ENCODE measurements at regions not wholly inside any gene's neighbourhood (a gene's known extent, or its start where the extent isn't known, plus 50 kb on each side); places are given as distances from the start of the nearest gene placed in this dataset.

GRCh38 chr5:68766952-68767464, 326.8 kb upstream of the SLC30A5 start:
- Histone ChIP-seq H3K27ac (ENCODE audit: low read depth, low read length) (no peak overlapping the region), H3K4me1 (ENCODE audit: control insufficient read depth in 1 of 2, insufficient read depth in 2 of 2, low read length in 2 of 2) (no peaks in the 10 kb centered on the region), H3K9ac (ENCODE audit: low read depth in 1 of 2, low read length in 2 of 2) (no peak overlapping the region), H3K9me3 (ENCODE audit: control insufficient read depth in 1 of 2, low read length in 2 of 2) (no peaks in the 10 kb centered on the region), H3K27me3 (ENCODE audit: control insufficient read depth in 1 of 2, insufficient read depth in 2 of 2, low read length in 2 of 2) (no peaks in the 10 kb centered on the region), H3K36me3 (ENCODE audit: control insufficient read depth in 1 of 2, insufficient read depth in 2 of 2, low read length in 2 of 2) (no peaks in the 10 kb centered on the region), H3K4me3 (ENCODE audit: low read depth in 1 of 2, low read length in 2 of 2) (no peak overlapping the region)

DNA sequence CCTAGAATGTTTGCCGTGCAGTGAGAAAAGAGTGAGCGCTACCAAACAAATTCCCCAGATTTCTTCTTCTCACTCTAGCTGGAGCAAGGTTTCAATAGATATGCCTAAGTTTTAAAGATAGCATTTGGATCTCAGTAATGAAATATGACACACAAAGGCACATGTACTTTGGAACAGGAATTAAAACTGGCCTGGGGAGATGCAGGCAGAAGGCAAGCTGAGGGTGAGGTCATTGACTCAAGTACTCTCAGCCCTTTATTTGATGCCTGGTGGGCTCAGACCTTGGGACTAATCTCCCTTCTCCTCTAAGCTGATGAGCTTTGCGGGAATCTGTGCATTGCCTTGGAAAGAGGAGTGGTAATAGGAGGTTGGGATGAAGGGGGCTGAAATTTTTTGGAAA, 323.3 kb upstream of the SLC30A5 start:
- H3K36me3 ChIP-seq (ENCODE audit: control insufficient read depth in 1 of 2, insufficient read depth in 2 of 2, low read length in 2 of 2): no peaks in the 10 kb centered on the region

GRCh38 chr5:68771221-68771620, 322.6 kb upstream of the SLC30A5 start:
- H3K9me3 ChIP-seq (ENCODE audit: control insufficient read depth in 1 of 2, low read length in 2 of 2): no peaks in the 10 kb centered on the region
- no peak overlapping the region for H3K4me3 ChIP-seq (ENCODE audit: low read depth in 1 of 2, low read length in 2 of 2)
- no peaks in the 10 kb centered on the region for H3K4me1 ChIP-seq (ENCODE audit: control insufficient read depth in 1 of 2, insufficient read depth in 2 of 2, low read length in 2 of 2)
- no peak overlapping the region for H3K27ac ChIP-seq (ENCODE audit: low read depth, low read length)
- no peak overlapping the region for H3K9ac ChIP-seq (ENCODE audit: low read depth in 1 of 2, low read length in 2 of 2)
- H3K36me3 ChIP-seq (ENCODE audit: control insufficient read depth in 1 of 2, insufficient read depth in 2 of 2, low read length in 2 of 2): no peaks in the 10 kb centered on the region
- no peaks in the 10 kb centered on the region for H3K27me3 ChIP-seq (ENCODE audit: control insufficient read depth in 1 of 2, insufficient read depth in 2 of 2, low read length in 2 of 2)

More for the DNA sequence above, 323.3 kb upstream of the SLC30A5 start:
- Histone ChIP-seq H3K4me1 (ENCODE audit: control insufficient read depth in 1 of 2, insufficient read depth in 2 of 2, low read length in 2 of 2) (no peaks in the 10 kb centered on the region), H3K9ac (ENCODE audit: low read depth in 1 of 2, low read length in 2 of 2) (no peak overlapping the region), H3K27ac (ENCODE audit: low read depth, low read length) (no peak overlapping the region), H3K27me3 (ENCODE audit: control insufficient read depth in 1 of 2, insufficient read depth in 2 of 2, low read length in 2 of 2) (no peaks in the 10 kb centered on the region), H3K9me3 (ENCODE audit: control insufficient read depth in 1 of 2, low read length in 2 of 2) (no peaks in the 10 kb centered on the region), H3K4me3 (ENCODE audit: low read depth in 1 of 2, low read length in 2 of 2) (no peak overlapping the region)

DNA sequence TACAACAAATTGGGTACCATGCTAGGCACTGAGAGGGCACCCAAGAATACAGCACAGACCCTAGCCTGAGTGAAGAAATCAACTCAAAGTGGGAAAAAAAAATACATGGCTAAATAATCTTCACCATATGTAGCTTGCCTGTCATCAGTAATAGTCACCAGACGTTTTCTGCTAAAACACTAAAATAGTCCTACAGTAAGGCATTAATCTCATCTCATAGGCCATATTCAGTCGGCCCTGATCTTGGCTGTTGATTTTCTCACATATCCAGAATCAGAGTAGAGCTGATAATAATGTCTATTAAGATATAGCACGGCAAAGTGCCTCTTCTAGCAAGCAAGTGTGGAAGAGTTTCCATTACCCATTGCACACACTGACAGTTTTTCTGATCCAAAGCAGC, 322.1 kb upstream of the SLC30A5 start:
- no peaks in the 10 kb centered on the region for H3K4me1 ChIP-seq (ENCODE audit: control insufficient read depth in 1 of 2, insufficient read depth in 2 of 2, low read length in 2 of 2)
- H3K36me3 ChIP-seq (ENCODE audit: control insufficient read depth in 1 of 2, insufficient read depth in 2 of 2, low read length in 2 of 2): no peaks in the 10 kb centered on the region
- no peak overlapping the region for H3K27ac ChIP-seq (ENCODE audit: low read depth, low read length)
- no peak overlapping the region for H3K9ac ChIP-seq (ENCODE audit: low read depth in 1 of 2, low read length in 2 of 2)
- H3K9me3 ChIP-seq (ENCODE audit: control insufficient read depth in 1 of 2, low read length in 2 of 2): no peaks in the 10 kb centered on the region
- H3K4me3 ChIP-seq (ENCODE audit: low read depth in 1 of 2, low read length in 2 of 2): no peak overlapping the region
- H3K27me3 ChIP-seq (ENCODE audit: control insufficient read depth in 1 of 2, insufficient read depth in 2 of 2, low read length in 2 of 2): no peaks in the 10 kb centered on the region

DNA sequence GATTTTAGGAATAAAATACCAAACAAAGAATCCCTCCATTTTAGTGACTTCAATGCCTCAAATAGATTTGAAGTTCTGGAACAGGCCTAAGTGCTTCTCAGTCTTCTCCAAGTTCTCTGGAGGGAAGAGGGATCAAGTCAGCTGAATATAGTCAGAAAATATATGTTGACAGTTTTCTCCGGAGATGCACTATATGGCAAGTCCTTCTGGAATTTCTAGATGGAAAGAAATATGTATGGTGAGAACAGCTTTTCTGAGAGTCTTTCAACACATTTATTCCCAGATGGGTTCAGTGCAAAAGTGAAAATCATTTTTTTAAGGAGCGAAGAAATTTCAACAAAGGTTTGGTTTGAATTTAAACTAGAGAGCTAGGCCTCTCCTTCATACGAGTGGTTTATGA, 317.4 kb upstream of the SLC30A5 start:
- H3K27me3 ChIP-seq (ENCODE audit: control insufficient read depth in 1 of 2, insufficient read depth in 2 of 2, low read length in 2 of 2): no peaks in the 10 kb centered on the region
- no peak overlapping the region for H3K9ac ChIP-seq (ENCODE audit: low read depth in 1 of 2, low read length in 2 of 2)
- H3K27ac ChIP-seq (ENCODE audit: low read depth, low read length): no peak overlapping the region
- peaks cover 0 to 14% of the 10 kb centered on the region in 2 donors for H3K4me1 ChIP-seq (ENCODE audit: control insufficient read depth in 1 of 2, insufficient read depth in 2 of 2, low read length in 2 of 2)
- H3K4me3 ChIP-seq (ENCODE audit: low read depth in 1 of 2, low read length in 2 of 2): no peak overlapping the region
- H3K36me3 ChIP-seq (ENCODE audit: control insufficient read depth in 1 of 2, insufficient read depth in 2 of 2, low read length in 2 of 2): no peaks in the 10 kb centered on the region
- H3K9me3 ChIP-seq (ENCODE audit: control insufficient read depth in 1 of 2, low read length in 2 of 2): no peaks in the 10 kb centered on the region

GRCh38 chr5:68777135-68777534, 316.7 kb upstream of the SLC30A5 start:
- no peaks in the 10 kb centered on the region for H3K9me3 ChIP-seq (ENCODE audit: control insufficient read depth in 1 of 2, low read length in 2 of 2)
- H3K27me3 ChIP-seq (ENCODE audit: control insufficient read depth in 1 of 2, insufficient read depth in 2 of 2, low read length in 2 of 2): no peaks in the 10 kb centered on the region
- H3K4me1 ChIP-seq (ENCODE audit: control insufficient read depth in 1 of 2, insufficient read depth in 2 of 2, low read length in 2 of 2): peaks cover 0 to 14% of the 10 kb centered on the region in 2 donors
- H3K4me3 ChIP-seq (ENCODE audit: low read depth in 1 of 2, low read length in 2 of 2): no peak overlapping the region
- H3K36me3 ChIP-seq (ENCODE audit: control insufficient read depth in 1 of 2, insufficient read depth in 2 of 2, low read length in 2 of 2): no peaks in the 10 kb centered on the region
- H3K9ac ChIP-seq (ENCODE audit: low read depth in 1 of 2, low read length in 2 of 2): no peak overlapping the region
- no peak overlapping the region for H3K27ac ChIP-seq (ENCODE audit: low read depth, low read length)

GRCh38 chr5:68778484-68778883, 315.3 kb upstream of the SLC30A5 start:
- Histone ChIP-seq H3K9ac (ENCODE audit: low read depth in 1 of 2, low read length in 2 of 2) (no peak overlapping the region), H3K27me3 (ENCODE audit: control insufficient read depth in 1 of 2, insufficient read depth in 2 of 2, low read length in 2 of 2) (no peaks in the 10 kb centered on the region), H3K4me3 (ENCODE audit: low read depth in 1 of 2, low read length in 2 of 2) (no peak overlapping the region), H3K4me1 (ENCODE audit: control insufficient read depth in 1 of 2, insufficient read depth in 2 of 2, low read length in 2 of 2) (peaks cover 0 to 14% of the 10 kb centered on the region in 2 donors), H3K36me3 (ENCODE audit: control insufficient read depth in 1 of 2, insufficient read depth in 2 of 2, low read length in 2 of 2) (no peaks in the 10 kb centered on the region), H3K27ac (ENCODE audit: low read depth, low read length) (no peak overlapping the region), H3K9me3 (ENCODE audit: control insufficient read depth in 1 of 2, low read length in 2 of 2) (no peaks in the 10 kb centered on the region)

- Histone ChIP-seq H3K27me3 (ENCODE audit: control insufficient read depth in 1 of 2, insufficient read depth in 2 of 2, low read length in 2 of 2) (no peaks in the 10 kb centered on the region), H3K36me3 (ENCODE audit: control insufficient read depth in 1 of 2, insufficient read depth in 2 of 2, low read length in 2 of 2) (no peaks in the 10 kb centered on the region), H3K9me3 (ENCODE audit: control insufficient read depth in 1 of 2, low read length in 2 of 2) (no peaks in the 10 kb centered on the region), H3K4me3 (ENCODE audit: low read depth in 1 of 2, low read length in 2 of 2) (no peak overlapping the region), H3K4me1 (ENCODE audit: control insufficient read depth in 1 of 2, insufficient read depth in 2 of 2, low read length in 2 of 2) (peaks cover 0 to 14% of the 10 kb centered on the region in 2 donors), H3K9ac (ENCODE audit: low read depth in 1 of 2, low read length in 2 of 2) (no peak overlapping the region), H3K27ac (ENCODE audit: low read depth, low read length) (no peak overlapping the region)
These were observed 313.4 kb upstream of the SLC30A5 start for GRCh38 chr5:68780299-68780955.

- no peaks in the 10 kb centered on the region for H3K27me3 ChIP-seq (ENCODE audit: control insufficient read depth in 1 of 2, insufficient read depth in 2 of 2, low read length in 2 of 2)
- no peaks in the 10 kb centered on the region for H3K9me3 ChIP-seq (ENCODE audit: control insufficient read depth in 1 of 2, low read length in 2 of 2)
- no peaks in the 10 kb centered on the region for H3K36me3 ChIP-seq (ENCODE audit: control insufficient read depth in 1 of 2, insufficient read depth in 2 of 2, low read length in 2 of 2)
- H3K4me1 ChIP-seq (ENCODE audit: control insufficient read depth in 1 of 2, insufficient read depth in 2 of 2, low read length in 2 of 2): no peaks in the 10 kb centered on the region
- H3K4me3 ChIP-seq (ENCODE audit: low read depth in 1 of 2, low read length in 2 of 2): no peak overlapping the region
- H3K27ac ChIP-seq (ENCODE audit: low read depth, low read length): no peak overlapping the region
- H3K9ac ChIP-seq (ENCODE audit: low read depth in 1 of 2, low read length in 2 of 2): no peak overlapping the region
These were observed 300.7 kb upstream of the SLC30A5 start for GRCh38 chr5:68793074-68793473.

- H3K27ac ChIP-seq (ENCODE audit: low read depth, low read length): no peak overlapping the region
- H3K27me3 ChIP-seq (ENCODE audit: control insufficient read depth in 1 of 2, insufficient read depth in 2 of 2, low read length in 2 of 2): no peaks in the 10 kb centered on the region
- H3K9ac ChIP-seq (ENCODE audit: low read depth in 1 of 2, low read length in 2 of 2): no peak overlapping the region
- no peaks in the 10 kb centered on the region for H3K9me3 ChIP-seq (ENCODE audit: control insufficient read depth in 1 of 2, low read length in 2 of 2)
- no peaks in the 10 kb centered on the region for H3K4me1 ChIP-seq (ENCODE audit: control insufficient read depth in 1 of 2, insufficient read depth in 2 of 2, low read length in 2 of 2)
- no peaks in the 10 kb centered on the region for H3K36me3 ChIP-seq (ENCODE audit: control insufficient read depth in 1 of 2, insufficient read depth in 2 of 2, low read length in 2 of 2)
- H3K4me3 ChIP-seq (ENCODE audit: low read depth in 1 of 2, low read length in 2 of 2): no peak overlapping the region
These were observed 299.8 kb upstream of the SLC30A5 start for GRCh38 chr5:68793993-68794392.

All from duodenal mucosa (tissue), 2 donors.